HEK293 (cell line): ENCODE measurements at regions not wholly inside any gene's neighbourhood (a gene's known extent, or its start where the extent isn't known, plus 50 kb on each side); places are given as distances from the start of the nearest gene placed in this dataset.

Source experiments
- CTCF ChIA-PET: fragments of 350-600 bp; formaldehyde crosslinking; extraction: SDS; loops from one replicate; lab custom pipeline; 2021; ENCODE audit warnings: antibody characterized with exemption; lab: Yijun Ruan, JAX
- POLR2A ChIA-PET: fragments of 300-600 bp; formaldehyde crosslinking; extraction: SDS; loops from one replicate; lab custom pipeline; 2020; ENCODE audit warnings: antibody characterized with exemption, inconsistent platforms; lab: Yijun Ruan, JAX
- H3K27ac ChIP-seq: fragments of 200-500 bp; sonication (Bioruptor generic); 2 replicates; pipeline ENCODE4 v1.5.1; 2014; ENCODE audit warnings: low read depth, low read length, control low read depth, inconsistent platforms; ENCODE audit errors: extremely low read depth
- H3K36me3 ChIP-seq, 2 experiments: fragments of 200-500 bp in 1 of 2; sonication (Bioruptor generic) in 1 of 2; 1 replicate in 1 of 2; 2 replicates in 1 of 2; pipeline ENCODE4 v1.5.1; 2014 to 2017; ENCODE audit warnings: inconsistent platforms in 2 of 2, low read length in 2 of 2; ENCODE audit not compliant: control insufficient read depth in 2 of 2, insufficient read depth in 1 of 2
- H3K4me1 ChIP-seq: fragments of 200-500 bp; sonication (Bioruptor generic); 2 replicates; pipeline ENCODE4 v1.5.1; 2014; ENCODE audit warnings: mild to moderate bottlenecking, low read length, inconsistent platforms; ENCODE audit not compliant: control insufficient read depth, insufficient read depth
- H3K4me3 ChIP-seq: 2 replicates; pipeline ENCODE4 v1.5.1; 2011; ENCODE audit warnings: low read depth, mild to moderate bottlenecking, control low read depth, low read length, moderate library complexity
- H3K9me3 ChIP-seq: fragments of 200-500 bp; sonication (Bioruptor generic); 2 replicates; pipeline ENCODE4 v1.5.1; 2014; ENCODE audit warnings: low read depth, low read length, inconsistent platforms; ENCODE audit not compliant: control insufficient read depth, insufficient read depth
- BCL6B ChIP-seq: fragments of 450-650 bp; formaldehyde crosslinking; IDR thresholded peaks from 2 replicates; pipeline ENCODE4 v1.5.1; 2017; ENCODE audit warnings: missing biosample characterization, missing genetic modification characterization
- CTCF ChIP-seq: fragments of 450-650 bp; formaldehyde crosslinking; IDR thresholded peaks from 2 replicates; pipeline ENCODE4 v1.5.1; 2016; ENCODE audit warnings: missing biosample characterization, missing genetic modification characterization
- EGR2 ChIP-seq: fragments of 450-650 bp; formaldehyde crosslinking; IDR thresholded peaks from 2 replicates; pipeline ENCODE4 v1.5.1; 2016; ENCODE audit warnings: low read depth, missing biosample characterization, missing genetic modification characterization
- KLF1 ChIP-seq: fragments of 450-650 bp; formaldehyde crosslinking; IDR thresholded peaks from 2 replicates; pipeline ENCODE4 v1.5.1; 2016; ENCODE audit warnings: missing biosample characterization, missing genetic modification characterization
- SETDB1 ChIP-seq: IDR thresholded peaks from one replicate; pipeline ENCODE4 v1.6.1; 2017; ENCODE audit warnings: mild to moderate bottlenecking, low read length, moderate library complexity, mixed read lengths; ENCODE audit not compliant: insufficient read length
- SP3 ChIP-seq: fragments of 450-650 bp; formaldehyde crosslinking; IDR thresholded peaks from 2 replicates; pipeline ENCODE4 v1.5.1; 2016; ENCODE audit warnings: missing biosample characterization, missing genetic modification characterization
- ZIC2 ChIP-seq: fragments of 450-650 bp; formaldehyde crosslinking; IDR thresholded peaks from 2 replicates; pipeline ENCODE4 v1.5.1; 2016; ENCODE audit warnings: missing biosample characterization, missing genetic modification characterization
- ZNF121 ChIP-seq: fragments of 450-650 bp; formaldehyde crosslinking; IDR thresholded peaks from 2 replicates; pipeline ENCODE4 v1.5.1; 2016; ENCODE audit warnings: missing biosample characterization, missing genetic modification characterization
- ZNF16 ChIP-seq: fragments of 450-650 bp; formaldehyde crosslinking; IDR thresholded peaks from 2 replicates; pipeline ENCODE4 v1.5.1; 2016; ENCODE audit warnings: low read depth, missing biosample characterization, missing genetic modification characterization
- ZNF211 ChIP-seq: fragments of 450-650 bp; formaldehyde crosslinking; IDR thresholded peaks from 2 replicates; pipeline ENCODE4 v1.5.1; 2016; ENCODE audit warnings: low read depth, missing biosample characterization, missing genetic modification characterization
- ZNF266 ChIP-seq: fragments of 450-650 bp; formaldehyde crosslinking; IDR thresholded peaks from 2 replicates; pipeline ENCODE4 v1.5.1; 2016; ENCODE audit warnings: missing biosample characterization, missing genetic modification characterization, low read depth
- ZNF302 ChIP-seq: fragments of 450-650 bp; formaldehyde crosslinking; IDR thresholded peaks from 2 replicates; pipeline ENCODE4 v1.5.1; 2016; ENCODE audit warnings: missing biosample characterization, missing genetic modification characterization, low read depth
- ZNF510 ChIP-seq: fragments of 450-650 bp; formaldehyde crosslinking; IDR thresholded peaks from 2 replicates; pipeline ENCODE4 v1.5.1; 2018; ENCODE audit warnings: mild to moderate bottlenecking, missing genetic modification characterization, missing biosample characterization; ENCODE audit not compliant: insufficient replicate concordance
- ZNF76 ChIP-seq: fragments of 450-650 bp; formaldehyde crosslinking; IDR thresholded peaks from 2 replicates; pipeline ENCODE4; 2016; ENCODE audit warnings: low read depth, missing biosample characterization, missing genetic modification characterization, borderline replicate concordance
- ZNF776 ChIP-seq: fragments of 450-650 bp; formaldehyde crosslinking; IDR thresholded peaks from 2 replicates; pipeline ENCODE4 v1.5.0; 2017; ENCODE audit warnings: missing biosample characterization, missing genetic modification characterization, borderline replicate concordance
- ZNF830 ChIP-seq: fragments of 450-650 bp; IDR thresholded peaks from 2 replicates; pipeline ENCODE4 v1.5.0; 2018; ENCODE audit warnings: missing biosample characterization, missing genetic modification characterization, low read depth, mild to moderate bottlenecking, moderate library complexity
- ZSCAN23 ChIP-seq: fragments of 450-650 bp; formaldehyde crosslinking; IDR thresholded peaks from 2 replicates; pipeline ENCODE4 v1.5.1; 2016; ENCODE audit warnings: missing biosample characterization, missing genetic modification characterization
- TF ChIP-seq, protein P1 (sequence below): fragments of 450-650 bp; formaldehyde crosslinking; IDR thresholded peaks from 2 replicates; pipeline ENCODE4 v1.5.1; 2017; ENCODE audit warnings: missing biosample characterization, mild to moderate bottlenecking, missing genetic modification characterization, moderate library complexity
- TF ChIP-seq, protein P2 (sequence below): fragments of 450-650 bp; formaldehyde crosslinking; IDR thresholded peaks from 2 replicates; pipeline ENCODE4 v1.5.1; 2016; ENCODE audit warnings: missing biosample characterization, missing genetic modification characterization
- TF ChIP-seq, protein P3 (sequence below): fragments of 450-650 bp; IDR thresholded peaks from 2 replicates; pipeline ENCODE4 v1.5.1; 2018; ENCODE audit warnings: missing biosample characterization, mild to moderate bottlenecking, missing genetic modification characterization

DNA sequence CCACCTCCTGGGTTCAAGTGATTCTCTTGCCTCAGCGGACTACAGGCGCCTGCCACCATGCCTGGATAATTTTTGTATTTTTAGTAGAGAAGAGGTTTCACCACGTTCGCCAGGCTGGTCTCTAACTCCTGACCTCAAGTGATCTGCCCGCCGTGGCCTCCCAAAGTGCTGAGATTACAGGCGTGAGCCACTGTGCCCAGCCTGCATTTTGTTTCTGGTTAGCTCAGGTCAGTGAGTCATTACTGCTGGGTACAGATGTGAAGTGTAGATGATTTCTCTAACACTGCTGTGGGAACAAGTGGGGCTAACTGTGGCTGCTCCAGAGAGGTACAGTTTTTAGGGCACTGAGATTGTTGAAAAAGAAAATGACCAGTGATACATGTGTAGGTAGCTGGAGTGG, 188.6 kb downstream of the PRL start:
- no peaks in the 10 kb centered on the region for H3K9me3 ChIP-seq
- POLR2A ChIA-PET: no interaction called here
- no peak overlapping the region for H3K4me3 ChIP-seq
- CTCF ChIA-PET: no interaction called here
- TF ChIP-seq, protein P1, sequence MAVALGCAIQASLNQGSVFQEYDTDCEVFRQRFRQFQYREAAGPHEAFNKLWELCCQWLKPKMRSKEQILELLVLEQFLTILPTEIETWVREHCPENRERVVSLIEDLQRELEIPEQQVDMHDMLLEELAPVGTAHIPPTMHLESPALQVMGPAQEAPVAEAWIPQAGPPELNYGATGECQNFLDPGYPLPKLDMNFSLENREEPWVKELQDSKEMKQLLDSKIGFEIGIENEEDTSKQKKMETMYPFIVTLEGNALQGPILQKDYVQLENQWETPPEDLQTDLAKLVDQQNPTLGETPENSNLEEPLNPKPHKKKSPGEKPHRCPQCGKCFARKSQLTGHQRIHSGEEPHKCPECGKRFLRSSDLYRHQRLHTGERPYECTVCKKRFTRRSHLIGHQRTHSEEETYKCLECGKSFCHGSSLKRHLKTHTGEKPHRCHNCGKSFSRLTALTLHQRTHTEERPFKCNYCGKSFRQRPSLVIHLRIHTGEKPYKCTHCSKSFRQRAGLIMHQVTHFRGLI: peak; percentile 77
- TF ChIP-seq, protein P2, sequence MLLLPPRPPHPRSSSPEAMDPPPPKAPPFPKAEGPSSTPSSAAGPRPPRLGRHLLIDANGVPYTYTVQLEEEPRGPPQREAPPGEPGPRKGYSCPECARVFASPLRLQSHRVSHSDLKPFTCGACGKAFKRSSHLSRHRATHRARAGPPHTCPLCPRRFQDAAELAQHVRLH: no peak
- no peak overlapping the region for H3K27ac ChIP-seq
- H3K36me3 ChIP-seq: no peaks in the 10 kb centered on the region
- no peaks in the 10 kb centered on the region for H3K4me1 ChIP-seq

- H3K36me3 ChIP-seq: no peaks in the 10 kb centered on the region
Observed at GRCh38 chr6:22110061-22110460, 186.8 kb downstream of the PRL start.

GRCh38 chr6:22112461-22112860, 184.4 kb downstream of the PRL start:
- POLR2A ChIA-PET: no interaction called here
- H3K27ac ChIP-seq: no peak overlapping the region

More at GRCh38 chr6:22110061-22110460, 186.8 kb downstream of the PRL start:
- CTCF ChIA-PET: no interaction called here
- POLR2A ChIA-PET: no interaction called here
- H3K27ac ChIP-seq: no peak overlapping the region
- TF ChIP-seq ZSCAN23 (tag by site-specific recombination) (no peak), ZNF266 (tag by site-specific recombination) (no peak), ZNF121 (tag by site-specific recombination) (no peak), ZNF16 (tag by site-specific recombination) (no peak), CTCF (tag by site-specific recombination) (no peak)
- TF ChIP-seq, protein P3, sequence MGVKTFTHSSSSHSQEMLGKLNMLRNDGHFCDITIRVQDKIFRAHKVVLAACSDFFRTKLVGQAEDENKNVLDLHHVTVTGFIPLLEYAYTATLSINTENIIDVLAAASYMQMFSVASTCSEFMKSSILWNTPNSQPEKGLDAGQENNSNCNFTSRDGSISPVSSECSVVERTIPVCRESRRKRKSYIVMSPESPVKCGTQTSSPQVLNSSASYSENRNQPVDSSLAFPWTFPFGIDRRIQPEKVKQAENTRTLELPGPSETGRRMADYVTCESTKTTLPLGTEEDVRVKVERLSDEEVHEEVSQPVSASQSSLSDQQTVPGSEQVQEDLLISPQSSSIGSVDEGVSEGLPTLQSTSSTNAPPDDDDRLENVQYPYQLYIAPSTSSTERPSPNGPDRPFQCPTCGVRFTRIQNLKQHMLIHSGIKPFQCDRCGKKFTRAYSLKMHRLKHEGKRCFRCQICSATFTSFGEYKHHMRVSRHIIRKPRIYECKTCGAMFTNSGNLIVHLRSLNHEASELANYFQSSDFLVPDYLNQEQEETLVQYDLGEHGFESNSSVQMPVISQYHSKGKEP: no peak
- TF ChIP-seq, protein P1: no peak
- TF ChIP-seq, all 188 proteins: peak for 0
- Histone ChIP-seq H3K4me3 (no peak overlapping the region), H3K9me3 (no peaks in the 10 kb centered on the region), H3K4me1 (no peaks in the 10 kb centered on the region)

GRCh38 chr6:22113026-22113766, 183.6 kb downstream of the PRL start:
- ChIA-PET POLR2A (no interaction called here), CTCF (no interaction called here)
- Histone ChIP-seq H3K36me3 (no peaks in the 10 kb centered on the region), H3K4me1 (no peaks in the 10 kb centered on the region), H3K4me3 (no peak overlapping the region), H3K27ac (no peak overlapping the region), H3K9me3 (no peaks in the 10 kb centered on the region)
- no peak for TF ChIP-seq ZNF76 (tag by site-specific recombination)
- TF ChIP-seq ZNF302 (tag by site-specific recombination): no peak
- no peak for TF ChIP-seq KLF1 (tag by site-specific recombination)
- no peak for TF ChIP-seq SETDB1
- no peak for TF ChIP-seq ZIC2
- no peak for TF ChIP-seq BCL6B (tag by site-specific recombination)
- no peak for TF ChIP-seq ZNF830
- no peak for TF ChIP-seq EGR2
- no peak for TF ChIP-seq ZNF211 (tag by site-specific recombination)
- TF ChIP-seq SP3 (tag by site-specific recombination): no peak
- no peak for TF ChIP-seq ZNF776

More at GRCh38 chr6:22112461-22112860, 184.4 kb downstream of the PRL start:
- TF ChIP-seq ZNF510 (tag by site-specific recombination): no peak
- no peaks in the 10 kb centered on the region for H3K9me3 ChIP-seq
- no peaks in the 10 kb centered on the region for H3K4me1 ChIP-seq
- CTCF ChIA-PET: no interaction called here
- H3K36me3 ChIP-seq: no peaks in the 10 kb centered on the region
- no peak overlapping the region for H3K4me3 ChIP-seq
